GM12872 (cell line): ENCODE measurements at regions not wholly inside any gene's neighbourhood (a gene's known extent, or its start where the extent isn't known, plus 50 kb on each side); places are given as distances from the start of the nearest gene placed in this dataset.

Experiments used
- TF ChIP-seq, protein P1 (sequence below): IDR thresholded peaks from 3 replicates; pipeline ENCODE4 v1.5.1; 2011; ENCODE audit warnings: low read depth, mild to moderate bottlenecking, low read length, moderate library complexity; ENCODE audit not compliant: insufficient read depth

DNA sequence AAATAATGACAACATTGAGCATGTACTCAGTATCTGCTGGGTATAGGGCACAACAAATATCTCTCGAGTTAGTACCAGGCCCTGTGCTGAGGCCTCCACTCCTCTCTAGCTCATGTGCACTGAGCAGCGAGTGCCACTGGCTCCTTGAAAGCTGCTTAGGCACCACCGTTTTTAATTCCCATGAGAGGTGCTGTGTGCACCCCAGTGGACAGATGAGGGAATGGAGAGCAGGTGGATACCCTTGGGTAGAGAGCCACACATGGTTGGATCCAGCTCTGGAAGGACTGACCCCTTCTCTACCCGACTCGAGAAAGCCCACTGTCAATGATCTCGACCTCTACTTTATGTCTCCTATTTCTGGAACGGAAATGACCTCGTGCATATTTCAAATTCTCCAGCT lies 58.7 kb upstream of the NBPF8 start:
- TF ChIP-seq, protein P1, sequence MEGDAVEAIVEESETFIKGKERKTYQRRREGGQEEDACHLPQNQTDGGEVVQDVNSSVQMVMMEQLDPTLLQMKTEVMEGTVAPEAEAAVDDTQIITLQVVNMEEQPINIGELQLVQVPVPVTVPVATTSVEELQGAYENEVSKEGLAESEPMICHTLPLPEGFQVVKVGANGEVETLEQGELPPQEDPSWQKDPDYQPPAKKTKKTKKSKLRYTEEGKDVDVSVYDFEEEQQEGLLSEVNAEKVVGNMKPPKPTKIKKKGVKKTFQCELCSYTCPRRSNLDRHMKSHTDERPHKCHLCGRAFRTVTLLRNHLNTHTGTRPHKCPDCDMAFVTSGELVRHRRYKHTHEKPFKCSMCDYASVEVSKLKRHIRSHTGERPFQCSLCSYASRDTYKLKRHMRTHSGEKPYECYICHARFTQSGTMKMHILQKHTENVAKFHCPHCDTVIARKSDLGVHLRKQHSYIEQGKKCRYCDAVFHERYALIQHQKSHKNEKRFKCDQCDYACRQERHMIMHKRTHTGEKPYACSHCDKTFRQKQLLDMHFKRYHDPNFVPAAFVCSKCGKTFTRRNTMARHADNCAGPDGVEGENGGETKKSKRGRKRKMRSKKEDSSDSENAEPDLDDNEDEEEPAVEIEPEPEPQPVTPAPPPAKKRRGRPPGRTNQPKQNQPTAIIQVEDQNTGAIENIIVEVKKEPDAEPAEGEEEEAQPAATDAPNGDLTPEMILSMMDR, result peak; percentile 18; the same call in 1 of the 3 replicates
